NCI-H2029 (cell line): ENCODE measurements at regions not wholly inside any gene's neighbourhood (a gene's known extent, or its start where the extent isn't known, plus 50 kb on each side); places are given as distances from the start of the nearest gene placed in this dataset.

Experiments
- DNase-seq: peaks from one replicate; lab custom pipeline; 2025; lab: John Stamatoyannopoulos, UW

- no peak for DNase-seq
These were observed 390.7 kb upstream of the RGMA start for GRCh38 chr15:93479715-93480114.

- no peak for DNase-seq
These were observed 389.9 kb upstream of the RGMA start for GRCh38 chr15:93478947-93479346.

GRCh38 chr15:93477721-93478120 is 388.7 kb upstream of the RGMA start:
- no peak for DNase-seq

- no peak for DNase-seq
These were observed 388.2 kb upstream of the RGMA start for GRCh38 chr15:93477188-93477587.

GRCh38 chr15:93476491-93477177 is 387.6 kb upstream of the RGMA start:
- DNase-seq = no peak

GRCh38 chr15:93474728-93475127 is 385.7 kb upstream of the RGMA start:
- no peak for DNase-seq

GRCh38 chr15:93469994-93470393 is 381.0 kb upstream of the RGMA start:
- no peak for DNase-seq

GRCh38 chr15:93467337-93467736 is 378.3 kb upstream of the RGMA start:
- DNase-seq = peak; percentile 76

GRCh38 chr15:93466380-93466779 is 377.4 kb upstream of the RGMA start:
- DNase-seq = no peak

GRCh38 chr15:93462690-93463089 is 373.7 kb upstream of the RGMA start:
- no peak for DNase-seq

- DNase-seq = no peak
These were observed 371.7 kb upstream of the RGMA start for GRCh38 chr15:93460717-93461116.

GRCh38 chr15:93459396-93459795 is 370.4 kb upstream of the RGMA start:
- DNase-seq = no peak

- no peak for DNase-seq
These were observed 369.6 kb upstream of the RGMA start for GRCh38 chr15:93458597-93458996.

- no peak for DNase-seq
These were observed 365.8 kb upstream of the RGMA start for GRCh38 chr15:93454788-93455187.

GRCh38 chr15:93452537-93453211 is 363.7 kb upstream of the RGMA start:
- DNase-seq = no peak

- DNase-seq = no peak
These were observed 362.8 kb upstream of the RGMA start for GRCh38 chr15:93451822-93452221.

- DNase-seq = peak; percentile 13
These were observed 362.3 kb upstream of the RGMA start for GRCh38 chr15:93451265-93451664.

- no peak for DNase-seq
These were observed 360.8 kb upstream of the RGMA start for GRCh38 chr15:93449798-93450197.

GRCh38 chr15:93438310-93438709 is 349.3 kb upstream of the RGMA start:
- no peak for DNase-seq

GRCh38 chr15:93432474-93432873 is 343.5 kb upstream of the RGMA start:
- DNase-seq = no peak

- no peak for DNase-seq
These were observed 339.9 kb upstream of the RGMA start for GRCh38 chr15:93428807-93429351.

GRCh38 chr15:93428150-93428549 is 339.1 kb upstream of the RGMA start:
- DNase-seq = no peak

GRCh38 chr15:93424131-93424530 is 335.1 kb upstream of the RGMA start:
- DNase-seq = no peak

GRCh38 chr15:93422476-93422875 is 333.5 kb upstream of the RGMA start:
- DNase-seq = no peak
